ENCODE measurements at regions not wholly inside any gene's neighbourhood (a gene's known extent, or its start where the extent isn't known, plus 50 kb on each side); places are given as distances from the start of the nearest gene placed in this dataset.

DNA sequence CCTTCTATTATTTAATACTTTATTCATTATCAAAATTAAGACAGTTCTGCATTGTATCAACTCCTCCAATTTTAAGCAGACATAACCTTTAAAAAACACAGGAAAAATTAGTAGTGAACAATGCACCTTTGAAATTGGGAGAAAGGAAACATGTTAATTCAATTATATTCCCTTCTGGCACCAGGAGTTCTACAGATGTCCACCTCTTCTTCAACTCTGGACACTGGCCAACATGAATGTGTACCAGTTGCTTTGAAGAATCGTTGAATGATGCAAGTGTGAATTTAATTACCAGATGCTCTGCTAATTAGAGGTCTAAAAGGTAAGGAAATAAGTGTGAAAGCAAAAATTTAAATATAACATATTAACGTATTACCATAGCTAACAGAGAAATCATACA is 206.7 kb upstream of the IGFBP3 start:
- TF ChIP-seq STAT1 (IDR thresholded peaks at IDR 0.05; ENCODE audit: unreplicated experiment) (no peak), EZH2 (IDR thresholded peaks at IDR 0.05; ENCODE audit: low read depth, unreplicated experiment) (no peak), ETS1 (IDR thresholded peaks at IDR 0.05) (no peak), ZNF331 (CRISPR knock-in tag; IDR thresholded peaks at IDR 0.05; ENCODE audit: low read depth) (no peak), JUNB (IDR thresholded peaks at IDR 0.05; ENCODE audit: unreplicated experiment) (no peak)
- TF ChIP-seq, protein P1, sequence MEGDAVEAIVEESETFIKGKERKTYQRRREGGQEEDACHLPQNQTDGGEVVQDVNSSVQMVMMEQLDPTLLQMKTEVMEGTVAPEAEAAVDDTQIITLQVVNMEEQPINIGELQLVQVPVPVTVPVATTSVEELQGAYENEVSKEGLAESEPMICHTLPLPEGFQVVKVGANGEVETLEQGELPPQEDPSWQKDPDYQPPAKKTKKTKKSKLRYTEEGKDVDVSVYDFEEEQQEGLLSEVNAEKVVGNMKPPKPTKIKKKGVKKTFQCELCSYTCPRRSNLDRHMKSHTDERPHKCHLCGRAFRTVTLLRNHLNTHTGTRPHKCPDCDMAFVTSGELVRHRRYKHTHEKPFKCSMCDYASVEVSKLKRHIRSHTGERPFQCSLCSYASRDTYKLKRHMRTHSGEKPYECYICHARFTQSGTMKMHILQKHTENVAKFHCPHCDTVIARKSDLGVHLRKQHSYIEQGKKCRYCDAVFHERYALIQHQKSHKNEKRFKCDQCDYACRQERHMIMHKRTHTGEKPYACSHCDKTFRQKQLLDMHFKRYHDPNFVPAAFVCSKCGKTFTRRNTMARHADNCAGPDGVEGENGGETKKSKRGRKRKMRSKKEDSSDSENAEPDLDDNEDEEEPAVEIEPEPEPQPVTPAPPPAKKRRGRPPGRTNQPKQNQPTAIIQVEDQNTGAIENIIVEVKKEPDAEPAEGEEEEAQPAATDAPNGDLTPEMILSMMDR (conservative IDR thresholded peaks at IDR 0.05; ENCODE audit: low read depth in 2 of 2): no peak
- TF ChIP-seq, protein P2, sequence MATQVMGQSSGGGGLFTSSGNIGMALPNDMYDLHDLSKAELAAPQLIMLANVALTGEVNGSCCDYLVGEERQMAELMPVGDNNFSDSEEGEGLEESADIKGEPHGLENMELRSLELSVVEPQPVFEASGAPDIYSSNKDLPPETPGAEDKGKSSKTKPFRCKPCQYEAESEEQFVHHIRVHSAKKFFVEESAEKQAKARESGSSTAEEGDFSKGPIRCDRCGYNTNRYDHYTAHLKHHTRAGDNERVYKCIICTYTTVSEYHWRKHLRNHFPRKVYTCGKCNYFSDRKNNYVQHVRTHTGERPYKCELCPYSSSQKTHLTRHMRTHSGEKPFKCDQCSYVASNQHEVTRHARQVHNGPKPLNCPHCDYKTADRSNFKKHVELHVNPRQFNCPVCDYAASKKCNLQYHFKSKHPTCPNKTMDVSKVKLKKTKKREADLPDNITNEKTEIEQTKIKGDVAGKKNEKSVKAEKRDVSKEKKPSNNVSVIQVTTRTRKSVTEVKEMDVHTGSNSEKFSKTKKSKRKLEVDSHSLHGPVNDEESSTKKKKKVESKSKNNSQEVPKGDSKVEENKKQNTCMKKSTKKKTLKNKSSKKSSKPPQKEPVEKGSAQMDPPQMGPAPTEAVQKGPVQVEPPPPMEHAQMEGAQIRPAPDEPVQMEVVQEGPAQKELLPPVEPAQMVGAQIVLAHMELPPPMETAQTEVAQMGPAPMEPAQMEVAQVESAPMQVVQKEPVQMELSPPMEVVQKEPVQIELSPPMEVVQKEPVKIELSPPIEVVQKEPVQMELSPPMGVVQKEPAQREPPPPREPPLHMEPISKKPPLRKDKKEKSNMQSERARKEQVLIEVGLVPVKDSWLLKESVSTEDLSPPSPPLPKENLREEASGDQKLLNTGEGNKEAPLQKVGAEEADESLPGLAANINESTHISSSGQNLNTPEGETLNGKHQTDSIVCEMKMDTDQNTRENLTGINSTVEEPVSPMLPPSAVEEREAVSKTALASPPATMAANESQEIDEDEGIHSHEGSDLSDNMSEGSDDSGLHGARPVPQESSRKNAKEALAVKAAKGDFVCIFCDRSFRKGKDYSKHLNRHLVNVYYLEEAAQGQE (IDR thresholded peaks at IDR 0.05; ENCODE audit: unreplicated experiment): no peak
